GM12878 (cell line): ENCODE measurements at regions not wholly inside any gene's neighbourhood (a gene's known extent, or its start where the extent isn't known, plus 50 kb on each side); places are given as distances from the start of the nearest gene placed in this dataset.

Experiments
- ATF7 ChIP-seq: fragments of 450-650 bp; IDR thresholded peaks from 2 replicates; pipeline ENCODE4 v1.6.1; 2016; ENCODE audit warnings: low read depth, mild to moderate bottlenecking
- E4F1 ChIP-seq: fragments of 450-650 bp; IDR thresholded peaks from 2 replicates; pipeline ENCODE4 v1.6.1; 2018; ENCODE audit warnings: borderline replicate concordance, mild to moderate bottlenecking; ENCODE audit not compliant: partially characterized antibody
- KDM1A ChIP-seq: fragments of 200-600 bp; sonication (generic); IDR thresholded peaks from 2 replicates; pipeline ENCODE4 v1.6.1; 2016; ENCODE audit warnings: borderline replicate concordance
- POLR2AphosphoS2 ChIP-seq: IDR thresholded peaks from 2 replicates; pipeline ENCODE4 v1.6.1; 2011; ENCODE audit warnings: low read depth, mild to moderate bottlenecking, low read length, improper control_type of control experiment, moderate library complexity
- POU2F2 ChIP-seq: IDR thresholded peaks from 3 replicates; pipeline ENCODE4 v1.6.1; 2011; ENCODE audit warnings: low read depth, mild to moderate bottlenecking, low read length, borderline replicate concordance
- SKIL ChIP-seq: fragments of 450-650 bp; IDR thresholded peaks from 2 replicates; pipeline ENCODE4 v1.6.1; 2017; ENCODE audit warnings: mild to moderate bottlenecking, low read depth, inconsistent platforms; ENCODE audit not compliant: poor library complexity, severe bottlenecking
- STAT3 ChIP-seq: IDR thresholded peaks from 2 replicates; pipeline ENCODE4 v1.6.1; 2011; ENCODE audit warnings: low read depth, low read length, improper control_type of control experiment
- ZNF207 ChIP-seq: fragments of 450-650 bp; IDR thresholded peaks from 2 replicates; pipeline ENCODE4 v1.6.1; 2014; ENCODE audit warnings: antibody characterized with exemption, mild to moderate bottlenecking, borderline replicate concordance
- TF ChIP-seq, protein P1 (sequence below): fragments of 450-650 bp; formaldehyde crosslinking; IDR thresholded peaks from 2 replicates; pipeline ENCODE4 v1.4.0; 2020; ENCODE audit warnings: mild to moderate bottlenecking, moderate library complexity
- TF ChIP-seq, protein P2 (sequence below): IDR thresholded peaks from 2 replicates; pipeline ENCODE4 v1.6.1; 2011; ENCODE audit warnings: mild to moderate bottlenecking, low read depth, low read length, moderate library complexity; ENCODE audit not compliant: insufficient replicate concordance
- TF ChIP-seq, protein P3 (sequence below): IDR thresholded peaks from 2 replicates; pipeline ENCODE4 v1.6.1; 2011; ENCODE audit warnings: borderline replicate concordance, low read depth, mild to moderate bottlenecking, moderate library complexity, low read length; ENCODE audit not compliant: insufficient read depth, poor library complexity, severe bottlenecking
- TF ChIP-seq, protein P4 (sequence below): fragments of 450-650 bp; IDR thresholded peaks from 2 replicates; pipeline ENCODE4 v1.6.1; 2016; ENCODE audit warnings: mild to moderate bottlenecking

- TF ChIP-seq, protein P1, sequence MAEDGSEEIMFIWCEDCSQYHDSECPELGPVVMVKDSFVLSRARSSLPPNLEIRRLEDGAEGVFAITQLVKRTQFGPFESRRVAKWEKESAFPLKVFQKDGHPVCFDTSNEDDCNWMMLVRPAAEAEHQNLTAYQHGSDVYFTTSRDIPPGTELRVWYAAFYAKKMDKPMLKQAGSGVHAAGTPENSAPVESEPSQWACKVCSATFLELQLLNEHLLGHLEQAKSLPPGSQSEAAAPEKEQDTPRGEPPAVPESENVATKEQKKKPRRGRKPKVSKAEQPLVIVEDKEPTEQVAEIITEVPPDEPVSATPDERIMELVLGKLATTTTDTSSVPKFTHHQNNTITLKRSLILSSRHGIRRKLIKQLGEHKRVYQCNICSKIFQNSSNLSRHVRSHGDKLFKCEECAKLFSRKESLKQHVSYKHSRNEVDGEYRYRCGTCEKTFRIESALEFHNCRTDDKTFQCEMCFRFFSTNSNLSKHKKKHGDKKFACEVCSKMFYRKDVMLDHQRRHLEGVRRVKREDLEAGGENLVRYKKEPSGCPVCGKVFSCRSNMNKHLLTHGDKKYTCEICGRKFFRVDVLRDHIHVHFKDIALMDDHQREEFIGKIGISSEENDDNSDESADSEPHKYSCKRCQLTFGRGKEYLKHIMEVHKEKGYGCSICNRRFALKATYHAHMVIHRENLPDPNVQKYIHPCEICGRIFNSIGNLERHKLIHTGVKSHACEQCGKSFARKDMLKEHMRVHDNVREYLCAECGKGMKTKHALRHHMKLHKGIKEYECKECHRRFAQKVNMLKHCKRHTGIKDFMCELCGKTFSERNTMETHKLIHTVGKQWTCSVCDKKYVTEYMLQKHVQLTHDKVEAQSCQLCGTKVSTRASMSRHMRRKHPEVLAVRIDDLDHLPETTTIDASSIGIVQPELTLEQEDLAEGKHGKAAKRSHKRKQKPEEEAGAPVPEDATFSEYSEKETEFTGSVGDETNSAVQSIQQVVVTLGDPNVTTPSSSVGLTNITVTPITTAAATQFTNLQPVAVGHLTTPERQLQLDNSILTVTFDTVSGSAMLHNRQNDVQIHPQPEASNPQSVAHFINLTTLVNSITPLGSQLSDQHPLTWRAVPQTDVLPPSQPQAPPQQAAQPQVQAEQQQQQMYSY (CRISPR knock-in tag) = no peak
- TF ChIP-seq, protein P2, sequence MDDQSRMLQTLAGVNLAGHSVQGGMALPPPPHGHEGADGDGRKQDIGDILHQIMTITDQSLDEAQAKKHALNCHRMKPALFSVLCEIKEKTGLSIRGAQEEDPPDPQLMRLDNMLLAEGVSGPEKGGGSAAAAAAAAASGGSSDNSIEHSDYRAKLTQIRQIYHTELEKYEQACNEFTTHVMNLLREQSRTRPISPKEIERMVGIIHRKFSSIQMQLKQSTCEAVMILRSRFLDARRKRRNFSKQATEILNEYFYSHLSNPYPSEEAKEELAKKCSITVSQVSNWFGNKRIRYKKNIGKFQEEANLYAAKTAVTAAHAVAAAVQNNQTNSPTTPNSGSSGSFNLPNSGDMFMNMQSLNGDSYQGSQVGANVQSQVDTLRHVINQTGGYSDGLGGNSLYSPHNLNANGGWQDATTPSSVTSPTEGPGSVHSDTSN = no peak
- TF ChIP-seq POU2F2 = no peak
- no peak for TF ChIP-seq E4F1
- TF ChIP-seq KDM1A = no peak
- no peak for TF ChIP-seq STAT3
- TF ChIP-seq POLR2AphosphoS2 = no peak
- no peak for TF ChIP-seq SKIL
- no peak for TF ChIP-seq ZNF207
- no peak for TF ChIP-seq ATF7
- TF ChIP-seq, protein P3, sequence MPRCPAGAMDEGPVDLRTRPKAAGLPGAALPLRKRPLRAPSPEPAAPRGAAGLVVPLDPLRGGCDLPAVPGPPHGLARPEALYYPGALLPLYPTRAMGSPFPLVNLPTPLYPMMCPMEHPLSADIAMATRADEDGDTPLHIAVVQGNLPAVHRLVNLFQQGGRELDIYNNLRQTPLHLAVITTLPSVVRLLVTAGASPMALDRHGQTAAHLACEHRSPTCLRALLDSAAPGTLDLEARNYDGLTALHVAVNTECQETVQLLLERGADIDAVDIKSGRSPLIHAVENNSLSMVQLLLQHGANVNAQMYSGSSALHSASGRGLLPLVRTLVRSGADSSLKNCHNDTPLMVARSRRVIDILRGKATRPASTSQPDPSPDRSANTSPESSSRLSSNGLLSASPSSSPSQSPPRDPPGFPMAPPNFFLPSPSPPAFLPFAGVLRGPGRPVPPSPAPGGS = no peak
- TF ChIP-seq, protein P4, sequence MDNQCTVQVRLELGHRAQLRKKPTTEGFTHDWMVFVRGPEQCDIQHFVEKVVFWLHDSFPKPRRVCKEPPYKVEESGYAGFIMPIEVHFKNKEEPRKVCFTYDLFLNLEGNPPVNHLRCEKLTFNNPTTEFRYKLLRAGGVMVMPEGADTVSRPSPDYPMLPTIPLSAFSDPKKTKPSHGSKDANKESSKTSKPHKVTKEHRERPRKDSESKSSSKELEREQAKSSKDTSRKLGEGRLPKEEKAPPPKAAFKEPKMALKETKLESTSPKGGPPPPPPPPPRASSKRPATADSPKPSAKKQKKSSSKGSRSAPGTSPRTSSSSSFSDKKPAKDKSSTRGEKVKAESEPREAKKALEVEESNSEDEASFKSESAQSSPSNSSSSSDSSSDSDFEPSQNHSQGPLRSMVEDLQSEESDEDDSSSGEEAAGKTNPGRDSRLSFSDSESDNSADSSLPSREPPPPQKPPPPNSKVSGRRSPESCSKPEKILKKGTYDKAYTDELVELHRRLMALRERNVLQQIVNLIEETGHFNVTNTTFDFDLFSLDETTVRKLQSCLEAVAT = no peak
Measured at GRCh38 chr4:189840356-189840755, 100.3 kb upstream of the FRG1 start (continued).
